ENCODE measurements at regions not wholly inside any gene's neighbourhood (a gene's known extent, or its start where the extent isn't known, plus 50 kb on each side); places are given as distances from the start of the nearest gene placed in this dataset.

DNA sequence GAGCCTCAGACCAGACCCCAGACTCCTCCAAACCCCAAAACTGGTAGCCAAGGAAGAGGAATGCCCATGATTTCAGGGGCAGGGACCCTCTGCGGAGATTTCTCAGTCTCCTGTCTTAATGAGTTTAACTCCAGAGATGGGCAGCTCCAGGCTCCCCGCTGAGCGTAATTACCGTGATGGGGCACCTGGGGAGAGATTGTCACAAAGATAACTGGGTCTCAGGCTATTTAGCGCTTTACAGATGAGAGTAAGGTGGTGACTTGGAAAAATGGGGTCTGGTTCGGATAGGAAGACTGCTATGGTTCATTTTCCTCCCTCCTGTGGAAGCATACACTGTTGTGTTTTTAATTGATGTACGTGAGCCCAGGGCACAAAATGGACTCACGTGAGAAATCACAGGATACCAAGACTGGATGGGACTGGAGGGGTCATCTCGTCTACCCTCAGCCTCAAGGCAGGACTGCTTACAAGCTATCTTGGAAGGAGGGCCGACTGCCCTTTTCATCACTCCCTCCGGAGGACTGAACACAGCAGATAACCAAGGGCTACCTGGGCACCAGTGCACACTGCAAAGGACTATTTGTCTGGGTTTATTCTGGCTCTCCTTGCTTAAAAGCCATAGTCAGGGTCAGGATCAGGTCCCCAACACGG lies 427.8 kb downstream of the ZNF521 start:
- no peak overlapping the region for H3K23ac ChIP-seq (ENCODE audit: low read depth, low read length)
- no TSS peak for BruUV-seq (replicated peaks)
- ChIA-PET POLR2A (ENCODE audit: unreplicated experiment) (no interaction called here), CTCF (no interaction called here)
- H2BK15ac ChIP-seq (ENCODE audit: low read depth, low read length) = no peak overlapping the region
- no peaks in the 10 kb centered on the region for H4K20me1 ChIP-seq (ENCODE audit: insufficient read depth, low read length)
- 0 out of 2 replicates have a peak, but pooled peaks cover 2% of the 10 kb centered on the region for H3K9me1 ChIP-seq (ENCODE audit: insufficient read depth, low read length)
- no peak overlapping the region for H2BK20ac ChIP-seq (ENCODE audit: low read depth, low read length)
- H3K4me3 ChIP-seq (ENCODE audit: insufficient read depth, low read depth, low read length) = no peak overlapping the region
- H3K36me3 ChIP-seq (ENCODE audit: control insufficient read depth, insufficient read depth, low read length) = no peaks in the 10 kb centered on the region
- H2BK5ac ChIP-seq (ENCODE audit: low read depth, low read length, poor library complexity, severe bottlenecking) = no peak overlapping the region
- dilution Hi-C loops (cut with HindIII; ENCODE audit: low sequenced_read_pairs, unreplicated experiment) (no loop called here), in situ Hi-C loops (cut with MboI; ENCODE audit: low sequenced_read_pairs) (no loop called here), intact Hi-C loops (cut with micrococcal nuclease) (no loop called here)
- H3K27me3 ChIP-seq (ENCODE audit: control insufficient read depth, insufficient read depth, low read length) = peaks cover 32% of the 10 kb centered on the region
- no peak overlapping the region for H3K27ac ChIP-seq (ENCODE audit: insufficient read depth, low read length)
- no peak overlapping the region for H2AK9ac ChIP-seq (replicated peaks; ENCODE audit: low read depth, low read length, poor library complexity)
- no peak overlapping the region for H3K14ac ChIP-seq (replicated peaks; ENCODE audit: low read depth, low read length)
- no peaks in the 10 kb centered on the region for H3K79me1 ChIP-seq (ENCODE audit: low read depth in 1 of 2, low read length in 2 of 2)
- H2AK5ac ChIP-seq (ENCODE audit: low read depth, low read length) = no peak overlapping the region
- no peaks in the 10 kb centered on the region for H3K4me1 ChIP-seq (ENCODE audit: control insufficient read depth, insufficient read depth, low read length)
- H2BK120ac ChIP-seq (ENCODE audit: low read depth, low read length) = no peak overlapping the region
- no peak overlapping the region for H2AFZ ChIP-seq (replicated peaks; ENCODE audit: low read length, poor library complexity)
- no peak overlapping the region for H3K4ac ChIP-seq (ENCODE audit: low read depth, low read length)
- ATAC-seq (ENCODE audit: low read depth) (no peak), DNase-seq (no peak)
- H3K9me3 ChIP-seq (ENCODE audit: control insufficient read depth, insufficient read depth, low read length) = no peaks in the 10 kb centered on the region
- H3K9ac ChIP-seq (ENCODE audit: low read depth, low read length) = no peak overlapping the region
- H3K18ac ChIP-seq (ENCODE audit: low read depth, low read length) = no peak overlapping the region
- TF ChIP-seq MAZ (IDR thresholded peaks at IDR 0.05; ENCODE audit: borderline replicate concordance, low read depth, low read length) (no peak), CEBPB (IDR thresholded peaks at IDR 0.05; ENCODE audit: low read depth, low read length) (no peak), MXI1 (IDR thresholded peaks at IDR 0.05; ENCODE audit: borderline replicate concordance, low read depth, low read length) (no peak), SMC3 (IDR thresholded peaks at IDR 0.05; ENCODE audit: low read depth, low read length) (no peak), RAD21 (IDR thresholded peaks at IDR 0.05; ENCODE audit: low read length) (no peak), FOS (IDR thresholded peaks at IDR 0.05; ENCODE audit: low read depth, low read length) (no peak), RCOR1 (IDR thresholded peaks at IDR 0.05; ENCODE audit: insufficient replicate concordance, low read length) (no peak), CHD1 (IDR thresholded peaks at IDR 0.05; ENCODE audit: low read depth, low read length) (no peak), BHLHE40 (IDR thresholded peaks at IDR 0.05; ENCODE audit: low read depth, low read length) (no peak), MAFK (IDR thresholded peaks at IDR 0.05; ENCODE audit: low read depth, low read length) (no peak), RFX5 (IDR thresholded peaks at IDR 0.05; ENCODE audit: low read depth, low read length) (no peak), POLR2A (IDR thresholded peaks at IDR 0.05; ENCODE audit: low read depth, low read length) (no peak), NFE2L2 (IDR thresholded peaks at IDR 0.05; ENCODE audit: low read depth, low read length) (no peak)
- TF ChIP-seq, protein P1, sequence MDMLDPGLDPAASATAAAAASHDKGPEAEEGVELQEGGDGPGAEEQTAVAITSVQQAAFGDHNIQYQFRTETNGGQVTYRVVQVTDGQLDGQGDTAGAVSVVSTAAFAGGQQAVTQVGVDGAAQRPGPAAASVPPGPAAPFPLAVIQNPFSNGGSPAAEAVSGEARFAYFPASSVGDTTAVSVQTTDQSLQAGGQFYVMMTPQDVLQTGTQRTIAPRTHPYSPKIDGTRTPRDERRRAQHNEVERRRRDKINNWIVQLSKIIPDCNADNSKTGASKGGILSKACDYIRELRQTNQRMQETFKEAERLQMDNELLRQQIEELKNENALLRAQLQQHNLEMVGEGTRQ (IDR thresholded peaks at IDR 0.05; ENCODE audit: low read depth, low read length) = no peak
- TF ChIP-seq, protein P2, sequence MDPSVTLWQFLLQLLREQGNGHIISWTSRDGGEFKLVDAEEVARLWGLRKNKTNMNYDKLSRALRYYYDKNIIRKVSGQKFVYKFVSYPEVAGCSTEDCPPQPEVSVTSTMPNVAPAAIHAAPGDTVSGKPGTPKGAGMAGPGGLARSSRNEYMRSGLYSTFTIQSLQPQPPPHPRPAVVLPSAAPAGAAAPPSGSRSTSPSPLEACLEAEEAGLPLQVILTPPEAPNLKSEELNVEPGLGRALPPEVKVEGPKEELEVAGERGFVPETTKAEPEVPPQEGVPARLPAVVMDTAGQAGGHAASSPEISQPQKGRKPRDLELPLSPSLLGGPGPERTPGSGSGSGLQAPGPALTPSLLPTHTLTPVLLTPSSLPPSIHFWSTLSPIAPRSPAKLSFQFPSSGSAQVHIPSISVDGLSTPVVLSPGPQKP (IDR thresholded peaks at IDR 0.05; ENCODE audit: borderline replicate concordance, low read depth, low read length) = no peak
- TF ChIP-seq, protein P3, sequence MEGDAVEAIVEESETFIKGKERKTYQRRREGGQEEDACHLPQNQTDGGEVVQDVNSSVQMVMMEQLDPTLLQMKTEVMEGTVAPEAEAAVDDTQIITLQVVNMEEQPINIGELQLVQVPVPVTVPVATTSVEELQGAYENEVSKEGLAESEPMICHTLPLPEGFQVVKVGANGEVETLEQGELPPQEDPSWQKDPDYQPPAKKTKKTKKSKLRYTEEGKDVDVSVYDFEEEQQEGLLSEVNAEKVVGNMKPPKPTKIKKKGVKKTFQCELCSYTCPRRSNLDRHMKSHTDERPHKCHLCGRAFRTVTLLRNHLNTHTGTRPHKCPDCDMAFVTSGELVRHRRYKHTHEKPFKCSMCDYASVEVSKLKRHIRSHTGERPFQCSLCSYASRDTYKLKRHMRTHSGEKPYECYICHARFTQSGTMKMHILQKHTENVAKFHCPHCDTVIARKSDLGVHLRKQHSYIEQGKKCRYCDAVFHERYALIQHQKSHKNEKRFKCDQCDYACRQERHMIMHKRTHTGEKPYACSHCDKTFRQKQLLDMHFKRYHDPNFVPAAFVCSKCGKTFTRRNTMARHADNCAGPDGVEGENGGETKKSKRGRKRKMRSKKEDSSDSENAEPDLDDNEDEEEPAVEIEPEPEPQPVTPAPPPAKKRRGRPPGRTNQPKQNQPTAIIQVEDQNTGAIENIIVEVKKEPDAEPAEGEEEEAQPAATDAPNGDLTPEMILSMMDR (conservative IDR thresholded peaks at IDR 0.05; ENCODE audit: low read depth, low read length) = no peak
- no peak overlapping the region for H4K91ac ChIP-seq (ENCODE audit: insufficient read depth, low read depth, low read length)
- 77% methylated on average over 7 of the region's 12 CpGs; no CpG with 5 or more reads in 1 of the 2 experiments for WGBS, 2 experiments (ENCODE audit: extremely low coverage in 2 of 2, insufficient read length in 1 of 2)
- H4K8ac ChIP-seq (ENCODE audit: low read depth in 2 of 2, low read length in 2 of 2) = no peak overlapping the region
- no peak overlapping the region for H3K56ac ChIP-seq (ENCODE audit: extremely low read depth, insufficient read depth, low read length)
- H3K4me2 ChIP-seq (ENCODE audit: low read depth, low read length) = no peak overlapping the region
- no peak overlapping the region for H4K5ac ChIP-seq (ENCODE audit: low read depth, low read length)
